HAP-1 (cell line): ENCODE measurements at regions not wholly inside any gene's neighbourhood (a gene's known extent, or its start where the extent isn't known, plus 50 kb on each side); places are given as distances from the start of the nearest gene placed in this dataset.
"Not testable (repeated sequence)": the region's sequence is repeated elsewhere in the genome, so short reads cannot be mapped to it uniquely, and the experiment has no call there.

Experiments
- DNase-seq, 2 experiments: peaks; one replicate each; pipeline ENCODE4 v3.0.0-alpha.2; 2016 to 2020; ENCODE audit warnings: low spot score in 2 of 2
- H3K27me3 ChIP-seq: fragments of 250-450 bp; sonication (Bioruptor Pico); 2 replicates; pipeline ENCODE4 v1.5.1; 2020; ENCODE audit warnings: low read depth, mild to moderate bottlenecking, moderate library complexity
- H3K36me3 ChIP-seq: fragments of 250-450 bp; sonication (Bioruptor Pico); replicated peaks from 2 replicates; pipeline ENCODE4 v1.5.1; 2020; ENCODE audit warnings: mild to moderate bottlenecking
- H3K4me1 ChIP-seq: fragments of 250-450 bp; sonication (Bioruptor Pico); 2 replicates; pipeline ENCODE4 v1.5.1; 2020; ENCODE audit warnings: mild to moderate bottlenecking
- H3K4me3 ChIP-seq: fragments of 250-450 bp; sonication (Bioruptor Pico); 2 replicates; pipeline ENCODE4 v1.5.1; 2020; ENCODE audit warnings: mild to moderate bottlenecking, moderate library complexity
- H3K9me3 ChIP-seq: fragments of 250-450 bp; sonication (Bioruptor Pico); 2 replicates; pipeline ENCODE4 v1.5.1; 2020; ENCODE audit warnings: mild to moderate bottlenecking, moderate library complexity
- in situ Hi-C: fragments of 300-500 bp; cut with MboI; formaldehyde crosslinking; loops from 3 replicates; pipeline ENCODE4 v1.14.3; 2020; ENCODE audit warnings: low sequenced_read_pairs, inconsistent platforms, mixed read lengths

DNA sequence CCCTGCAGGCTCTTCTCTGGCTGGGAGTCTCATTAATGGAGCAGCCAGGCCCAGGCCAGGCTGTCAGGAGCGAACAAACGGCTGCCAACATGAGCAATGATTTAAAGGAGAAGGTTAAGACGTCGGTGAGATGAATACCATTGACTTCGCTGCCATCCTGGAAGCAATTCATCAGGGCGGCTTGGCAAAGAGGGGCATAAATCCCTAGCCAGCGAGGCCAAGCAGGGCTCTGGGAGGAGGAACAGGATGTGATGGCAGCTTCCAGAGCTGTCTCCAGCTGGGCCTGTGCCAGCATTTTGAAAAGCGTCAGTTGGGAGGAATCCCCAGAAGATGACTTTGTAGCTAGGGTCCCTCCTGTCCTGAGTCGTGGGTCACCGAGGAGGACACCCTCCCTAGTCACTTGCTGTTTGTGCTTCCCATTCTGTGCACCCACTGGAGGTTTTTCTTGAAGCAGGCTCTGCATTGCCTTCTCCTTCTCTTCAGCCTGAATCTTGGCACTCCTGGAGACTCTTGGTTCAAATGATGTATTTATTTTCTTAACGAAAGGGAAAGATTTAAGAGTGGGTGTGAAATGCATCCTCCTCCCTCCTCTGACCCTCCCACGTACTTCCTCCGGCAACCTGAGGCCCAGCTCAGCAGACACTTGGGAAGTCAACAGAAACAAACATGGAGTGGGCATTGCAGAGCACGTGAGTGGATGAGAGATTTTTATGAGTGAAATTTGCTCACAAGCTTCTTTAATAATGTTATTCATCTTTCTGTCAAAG, 476.3 kb upstream of the CADM1 start:
- no peak for DNase-seq
- no peak overlapping the region for H3K4me3 ChIP-seq
- H3K9me3 ChIP-seq: no peaks in the 10 kb centered on the region
- H3K27me3 ChIP-seq: no peaks in the 10 kb centered on the region
- in situ Hi-C loops: no loop called here
- no peaks in the 10 kb centered on the region for H3K36me3 ChIP-seq
- no peaks in the 10 kb centered on the region; the same call in 1 of the 2 replicates for H3K4me1 ChIP-seq

- no peaks in the 10 kb centered on the region for H3K27me3 ChIP-seq
- H3K36me3 ChIP-seq: no peaks in the 10 kb centered on the region
- in situ Hi-C loops: no loop called here
- peaks cover 7% of the 10 kb centered on the region for H3K4me1 ChIP-seq
- no peak overlapping the region for H3K4me3 ChIP-seq
- DNase-seq: no peak
- H3K9me3 ChIP-seq: no peaks in the 10 kb centered on the region
Observed at GRCh38 chr11:115974703-115975102, 470.5 kb upstream of the CADM1 start.

- H3K4me1 ChIP-seq, in situ Hi-C loops, H3K36me3 ChIP-seq, H3K27me3 ChIP-seq, H3K4me3 ChIP-seq, H3K9me3 ChIP-seq: not testable (repeated sequence)
- DNase-seq: peak in 1 of 2 experiments; percentile 71
Observed at GRCh38 chr11:115967203-115967602, 463.0 kb upstream of the CADM1 start.

- Histone ChIP-seq H3K4me1 (no peaks in the 10 kb centered on the region), H3K36me3 (no peaks in the 10 kb centered on the region), H3K27me3 (no peaks in the 10 kb centered on the region), H3K4me3 (no peak overlapping the region), H3K9me3 (no peaks in the 10 kb centered on the region)
- DNase-seq: no peak
- in situ Hi-C loops: no loop called here
Observed at GRCh38 chr11:115965767-115966504, 461.7 kb upstream of the CADM1 start.

- H3K9me3 ChIP-seq: no peaks in the 10 kb centered on the region
- no peaks in the 10 kb centered on the region for H3K4me1 ChIP-seq
- DNase-seq: no peak
- no peaks in the 10 kb centered on the region for H3K36me3 ChIP-seq
- no peaks in the 10 kb centered on the region for H3K27me3 ChIP-seq
- H3K4me3 ChIP-seq: no peak overlapping the region
- in situ Hi-C loops: no loop called here
Observed at GRCh38 chr11:115964091-115964490, 459.9 kb upstream of the CADM1 start.

DNA sequence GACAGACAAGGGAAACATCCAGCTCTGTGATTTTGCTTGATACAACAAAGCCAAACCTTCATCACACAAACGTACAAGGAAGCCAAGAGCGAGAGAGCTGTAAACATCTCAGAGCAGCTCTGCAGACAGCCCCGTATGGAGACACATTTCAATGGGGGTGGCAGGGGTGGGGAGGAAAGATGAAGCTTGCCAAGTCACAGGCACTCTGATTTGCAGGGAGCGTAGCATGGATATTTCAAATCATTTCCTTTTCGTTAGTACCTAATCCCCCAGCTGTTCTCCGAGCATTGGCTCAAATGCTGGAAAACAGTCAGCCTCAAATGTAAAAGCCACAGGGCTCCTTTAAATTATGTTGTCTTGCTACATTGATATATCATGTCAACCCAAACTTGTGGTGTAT, 458.9 kb upstream of the CADM1 start:
- no peaks in the 10 kb centered on the region for H3K4me1 ChIP-seq
- in situ Hi-C loops: no loop called here
- no peaks in the 10 kb centered on the region for H3K9me3 ChIP-seq
- no peaks in the 10 kb centered on the region for H3K27me3 ChIP-seq
- no peak for DNase-seq
- no peak overlapping the region for H3K4me3 ChIP-seq
- no peaks in the 10 kb centered on the region for H3K36me3 ChIP-seq

DNA sequence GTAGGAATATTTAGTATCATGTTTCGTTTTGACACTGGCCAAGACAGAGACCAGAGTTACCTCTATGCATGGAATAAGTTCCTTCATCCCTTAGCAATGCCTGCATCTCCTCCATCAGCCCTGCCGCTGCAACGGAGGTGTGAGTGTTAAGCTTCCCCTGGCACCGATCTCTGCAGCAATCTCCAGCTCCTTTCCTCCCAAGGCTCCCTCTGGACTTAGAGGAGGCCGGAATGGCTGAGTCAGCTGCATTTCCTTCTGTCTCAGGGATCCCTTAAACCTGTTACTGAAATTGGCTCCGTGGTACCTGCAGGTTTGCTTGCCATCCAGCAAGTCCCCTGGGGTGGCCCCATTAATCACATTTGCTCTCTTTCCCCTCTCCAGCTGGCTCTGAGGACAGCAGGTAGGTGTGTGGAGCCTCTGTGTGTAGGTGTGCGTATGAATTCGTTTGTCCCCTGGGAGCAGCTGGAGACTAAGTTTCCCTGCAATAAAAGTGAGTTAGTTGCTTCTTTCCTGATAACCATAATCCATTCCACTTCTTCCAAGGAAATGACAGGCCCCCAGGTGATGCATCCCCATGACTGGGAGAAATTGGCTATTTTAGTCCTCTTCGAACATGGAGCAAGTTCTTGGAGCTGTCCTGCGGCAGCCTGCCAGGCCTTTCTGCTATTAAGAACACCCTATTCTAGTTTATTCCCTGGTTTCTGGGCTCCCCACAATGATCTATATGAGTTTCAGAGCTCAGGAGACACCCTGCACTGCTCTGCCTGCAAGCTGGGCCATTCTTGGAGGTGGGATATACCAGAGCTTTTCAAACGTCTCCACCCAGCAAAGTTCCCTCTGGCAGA, 457.2 kb upstream of the CADM1 start:
- peaks cover 3% of the 10 kb centered on the region; the same call in 1 of the 2 replicates for H3K4me1 ChIP-seq
- no peak for DNase-seq
- no peaks in the 10 kb centered on the region for H3K36me3 ChIP-seq
- H3K4me3 ChIP-seq: no peak overlapping the region
- in situ Hi-C loops: no loop called here
- H3K9me3 ChIP-seq: no peaks in the 10 kb centered on the region
- H3K27me3 ChIP-seq: no peaks in the 10 kb centered on the region

GRCh38 chr11:115959081-115959486, 454.9 kb upstream of the CADM1 start:
- in situ Hi-C loops: no loop called here
- no peak overlapping the region for H3K4me3 ChIP-seq
- H3K9me3 ChIP-seq: no peaks in the 10 kb centered on the region
- peaks cover 15% of the 10 kb centered on the region; the same call in 1 of the 2 replicates for H3K4me1 ChIP-seq
- DNase-seq: no peak
- H3K36me3 ChIP-seq: no peaks in the 10 kb centered on the region
- H3K27me3 ChIP-seq: no peaks in the 10 kb centered on the region

DNA sequence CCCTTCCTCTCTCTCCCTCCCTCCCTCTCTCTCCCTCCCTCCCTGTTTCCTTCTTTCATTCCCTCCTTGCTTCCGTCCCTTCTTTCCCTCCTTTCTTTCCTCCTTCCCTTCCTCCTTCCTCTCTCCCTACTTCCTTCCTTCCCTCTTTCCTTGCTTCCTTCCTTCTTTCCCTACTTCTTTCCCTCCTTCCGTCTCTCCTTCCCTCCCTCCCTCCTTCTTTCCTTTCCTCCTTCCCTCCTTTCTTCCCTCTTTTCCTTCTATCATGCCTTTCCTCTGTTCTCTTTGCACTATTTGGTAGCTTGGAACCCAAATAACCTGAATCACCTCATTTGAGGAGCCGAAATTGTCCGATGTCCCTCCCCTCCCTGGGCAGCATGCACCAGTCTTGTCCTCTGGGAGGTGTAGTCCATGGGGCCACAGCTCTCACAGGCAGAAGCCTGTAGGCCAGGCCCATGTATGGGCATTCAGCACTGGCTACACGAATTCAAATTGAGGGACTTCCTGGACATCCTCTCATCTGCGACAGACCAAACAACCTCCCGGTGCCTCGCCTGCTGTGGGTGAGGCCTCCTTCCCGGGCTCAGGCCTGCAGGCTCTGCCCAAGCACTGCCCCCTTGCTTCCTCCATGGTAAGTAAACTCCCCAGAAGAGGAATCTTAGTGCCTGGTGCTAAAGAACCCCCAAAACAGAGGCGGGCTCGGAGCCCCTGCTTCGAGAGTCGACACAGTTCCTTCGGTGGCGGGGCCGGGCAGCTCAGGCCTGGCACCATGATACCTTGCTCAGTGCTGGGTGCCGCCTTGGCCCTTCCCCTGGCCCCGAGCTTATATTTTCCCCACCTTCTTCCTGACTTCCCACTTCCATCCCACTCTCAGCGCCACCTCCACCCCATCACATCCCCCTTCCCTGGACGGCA, 454.1 kb upstream of the CADM1 start:
- Histone ChIP-seq H3K27me3 (no peaks in the 10 kb centered on the region), H3K4me3 (no peak overlapping the region), H3K9me3 (no peaks in the 10 kb centered on the region), H3K4me1 (peaks cover 15% of the 10 kb centered on the region; the same call in 1 of the 2 replicates), H3K36me3 (no peaks in the 10 kb centered on the region)
- DNase-seq: no peak
- in situ Hi-C loops: no loop called here

- peaks cover 15% of the 10 kb centered on the region; the same call in 1 of the 2 replicates for H3K4me1 ChIP-seq
- no peaks in the 10 kb centered on the region for H3K36me3 ChIP-seq
- no peaks in the 10 kb centered on the region; the same call in 1 of the 2 replicates for H3K9me3 ChIP-seq
- DNase-seq: peak; percentile 43 to 73
- in situ Hi-C loops: no loop called here
- no peak overlapping the region for H3K4me3 ChIP-seq
- H3K27me3 ChIP-seq: no peaks in the 10 kb centered on the region
Observed at GRCh38 chr11:115955803-115956202, 451.6 kb upstream of the CADM1 start.

- Histone ChIP-seq H3K9me3 (no peaks in the 10 kb centered on the region; the same call in 1 of the 2 replicates), H3K4me3 (no peak overlapping the region), H3K27me3 (peaks cover 3% of the 10 kb centered on the region; the same call in 1 of the 2 replicates), H3K36me3 (no peaks in the 10 kb centered on the region), H3K4me1 (peaks cover 6% of the 10 kb centered on the region; the same call in 1 of the 2 replicates)
- no peak for DNase-seq
- in situ Hi-C loops: no loop called here
Observed at GRCh38 chr11:115950660-115951059, 446.4 kb upstream of the CADM1 start.

GRCh38 chr11:115944596-115944995, 440.4 kb upstream of the CADM1 start:
- DNase-seq: no peak
- Histone ChIP-seq H3K36me3 (no peaks in the 10 kb centered on the region), H3K4me3 (no peak overlapping the region), H3K9me3 (no peaks in the 10 kb centered on the region), H3K27me3 (peaks cover 10% of the 10 kb centered on the region; the same call in 1 of the 2 replicates), H3K4me1 (no peaks in the 10 kb centered on the region)
- in situ Hi-C loops: no loop called here

DNA sequence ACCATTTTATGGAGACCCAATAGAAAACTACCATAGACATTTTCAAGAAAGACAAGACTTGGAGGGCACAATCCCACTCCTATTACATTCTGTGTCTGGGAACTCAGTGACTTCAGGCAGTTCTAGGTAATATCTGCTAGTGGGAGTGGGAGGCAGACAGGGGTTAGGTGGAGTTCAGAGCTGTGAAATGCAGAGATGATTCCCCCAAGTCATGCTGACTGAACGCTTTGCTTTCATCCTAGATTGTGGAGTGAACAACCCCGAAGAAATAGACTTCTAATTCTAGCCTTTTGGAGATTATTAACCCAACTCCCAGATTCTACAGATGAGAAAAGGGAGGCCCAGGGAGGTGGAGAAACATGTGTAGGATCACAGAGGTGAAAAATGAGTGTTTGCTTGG, 437.8 kb upstream of the CADM1 start:
- DNase-seq: no peak
- H3K4me3 ChIP-seq: no peak overlapping the region
- peaks cover 9% of the 10 kb centered on the region; the same call in 1 of the 2 replicates for H3K27me3 ChIP-seq
- in situ Hi-C loops: no loop called here
- H3K9me3 ChIP-seq: no peaks in the 10 kb centered on the region
- no peaks in the 10 kb centered on the region for H3K36me3 ChIP-seq
- no peaks in the 10 kb centered on the region for H3K4me1 ChIP-seq
